ENCODE measurements at regions not wholly inside any gene's neighbourhood (a gene's known extent, or its start where the extent isn't known, plus 50 kb on each side); places are given as distances from the start of the nearest gene placed in this dataset.

DNA sequence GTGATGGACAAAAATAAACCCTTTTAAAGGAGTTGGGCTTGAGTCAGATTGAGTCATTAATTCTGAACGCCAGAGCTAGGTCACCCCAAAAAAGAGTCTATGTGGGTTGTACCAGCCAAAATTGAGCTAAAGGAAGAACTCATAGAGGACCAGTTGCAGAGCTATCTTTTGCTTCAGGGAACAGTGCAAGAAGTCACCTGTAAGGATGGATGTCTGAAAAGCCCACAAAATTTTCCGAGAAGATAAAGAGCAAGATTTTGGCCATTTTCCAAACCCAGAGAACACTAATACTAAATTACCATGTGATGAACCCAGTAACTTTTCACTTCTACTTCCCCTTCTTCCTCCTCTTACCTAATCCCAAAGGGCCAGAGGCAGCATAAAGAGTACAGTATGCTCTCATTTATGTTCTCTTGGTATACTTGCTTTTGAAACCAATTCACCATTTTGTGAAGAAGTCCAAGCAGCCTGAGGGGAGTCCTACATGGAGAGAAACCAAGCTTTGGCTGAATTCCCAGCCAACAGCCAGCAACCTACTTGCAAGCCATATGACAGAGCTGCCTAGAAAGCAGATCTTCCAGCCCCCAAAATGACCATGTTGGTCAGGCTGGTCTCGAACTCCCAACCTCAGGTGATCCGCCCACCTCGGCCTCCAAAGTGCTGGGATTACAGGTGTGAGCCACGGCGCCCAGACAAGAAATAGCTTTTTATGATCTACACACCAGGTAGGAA is 551.7 kb downstream of the SATB2 start:
- H3K27me3 Mint-ChIP-seq, result no peaks in the 10 kb centered on the region

GRCh38 chr2:198901894-198902293 is 555.8 kb downstream of the SATB2 start:
- intact Hi-C loops (cut with micrococcal nuclease), result no loop called here
- peaks cover 6% of the 10 kb centered on the region for H3K9me3 Mint-ChIP-seq
- DNase-seq (no peak), ATAC-seq (no peak)
- H3K4me1 Mint-ChIP-seq (ENCODE audit: low read depth), result no peaks in the 10 kb centered on the region
- no peaks in the 10 kb centered on the region for H3K27me3 Mint-ChIP-seq
- CTCF ChIA-PET, result no interaction called here
- POLR2A ChIA-PET, result no interaction called here
- no peak overlapping the region for H3K4me3 Mint-ChIP-seq
- H3K27ac Mint-ChIP-seq, result no peak overlapping the region
- no peaks in the 10 kb centered on the region for H3K36me3 Mint-ChIP-seq (ENCODE audit: low read depth)
- TF ChIP-seq, protein P1, sequence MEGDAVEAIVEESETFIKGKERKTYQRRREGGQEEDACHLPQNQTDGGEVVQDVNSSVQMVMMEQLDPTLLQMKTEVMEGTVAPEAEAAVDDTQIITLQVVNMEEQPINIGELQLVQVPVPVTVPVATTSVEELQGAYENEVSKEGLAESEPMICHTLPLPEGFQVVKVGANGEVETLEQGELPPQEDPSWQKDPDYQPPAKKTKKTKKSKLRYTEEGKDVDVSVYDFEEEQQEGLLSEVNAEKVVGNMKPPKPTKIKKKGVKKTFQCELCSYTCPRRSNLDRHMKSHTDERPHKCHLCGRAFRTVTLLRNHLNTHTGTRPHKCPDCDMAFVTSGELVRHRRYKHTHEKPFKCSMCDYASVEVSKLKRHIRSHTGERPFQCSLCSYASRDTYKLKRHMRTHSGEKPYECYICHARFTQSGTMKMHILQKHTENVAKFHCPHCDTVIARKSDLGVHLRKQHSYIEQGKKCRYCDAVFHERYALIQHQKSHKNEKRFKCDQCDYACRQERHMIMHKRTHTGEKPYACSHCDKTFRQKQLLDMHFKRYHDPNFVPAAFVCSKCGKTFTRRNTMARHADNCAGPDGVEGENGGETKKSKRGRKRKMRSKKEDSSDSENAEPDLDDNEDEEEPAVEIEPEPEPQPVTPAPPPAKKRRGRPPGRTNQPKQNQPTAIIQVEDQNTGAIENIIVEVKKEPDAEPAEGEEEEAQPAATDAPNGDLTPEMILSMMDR (IDR thresholded peaks at IDR 0.05), result no peak

More for the DNA sequence above, 551.7 kb downstream of the SATB2 start:
- Mint-ChIP-seq H3K36me3 (ENCODE audit: low read depth) (no peaks in the 10 kb centered on the region), H3K27ac (no peak overlapping the region), H3K9me3 (peaks cover 6% of the 10 kb centered on the region), H3K4me3 (no peak overlapping the region), H3K4me1 (ENCODE audit: low read depth) (no peaks in the 10 kb centered on the region)
- TF ChIP-seq, protein P1 (IDR thresholded peaks at IDR 0.05), result no peak
- ChIA-PET CTCF (no interaction called here), POLR2A (no interaction called here)
- ATAC-seq (no peak), DNase-seq (no peak)
- intact Hi-C loops (cut with micrococcal nuclease), result no loop called here

DNA sequence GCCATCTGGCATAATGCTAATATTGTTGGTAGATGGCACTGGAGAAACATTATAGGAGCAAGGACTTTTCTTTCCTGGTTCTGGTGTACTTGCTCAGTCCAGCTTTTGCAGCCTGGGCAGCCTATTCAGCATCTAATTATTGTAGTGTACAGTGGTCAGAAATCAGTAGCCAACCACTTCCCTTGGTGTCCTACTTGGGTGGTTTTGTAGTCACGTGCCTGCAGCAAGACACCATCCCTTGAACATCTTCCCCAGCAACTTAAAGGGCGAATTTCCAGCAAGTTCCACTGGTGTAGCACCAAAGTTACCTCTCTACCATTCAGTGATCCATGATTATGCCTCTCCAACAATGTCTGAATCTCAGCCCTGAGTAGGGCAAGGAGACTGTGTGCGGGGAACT is 557.6 kb downstream of the SATB2 start:
- Mint-ChIP-seq H3K4me1 (ENCODE audit: low read depth) (no peaks in the 10 kb centered on the region), H3K27me3 (no peaks in the 10 kb centered on the region), H3K9me3 (peaks cover 6% of the 10 kb centered on the region), H3K4me3 (no peak overlapping the region), H3K27ac (no peak overlapping the region), H3K36me3 (ENCODE audit: low read depth) (no peaks in the 10 kb centered on the region)
- ChIA-PET CTCF (interaction anchor here (0.9 kb wide), 1 partner anchor 9 kb away, joined by 3 read pairs; no protein-coding TSS in a partner anchor), POLR2A (no interaction called here)
- TF ChIP-seq, protein P1 (IDR thresholded peaks at IDR 0.05), result no peak
- ATAC-seq (no peak), DNase-seq (no peak)
- intact Hi-C loops (cut with micrococcal nuclease), result no loop called here

- Mint-ChIP-seq H3K4me3 (no peak overlapping the region), H3K27me3 (no peaks in the 10 kb centered on the region), H3K9me3 (no peaks in the 10 kb centered on the region), H3K36me3 (ENCODE audit: low read depth) (no peaks in the 10 kb centered on the region), H3K27ac (no peak overlapping the region), H3K4me1 (ENCODE audit: low read depth) (no peaks in the 10 kb centered on the region)
- no peak for ATAC-seq
- CTCF ChIA-PET, result no interaction called here
- TF ChIP-seq, protein P1 (IDR thresholded peaks at IDR 0.05), result no peak
- POLR2A ChIA-PET, result no interaction called here
- intact Hi-C loops (cut with micrococcal nuclease), result no loop called here
- no peak for DNase-seq
Observed at GRCh38 chr2:198890490-198890889, 567.2 kb downstream of the SATB2 start.

GRCh38 chr2:198883604-198884003 is 574.1 kb downstream of the SATB2 start:
- ATAC-seq, result no peak

More at GRCh38 chr2:198883604-198884003, 574.1 kb downstream of the SATB2 start:
- Mint-ChIP-seq H3K27ac (no peak overlapping the region), H3K36me3 (ENCODE audit: low read depth) (no peaks in the 10 kb centered on the region), H3K4me1 (ENCODE audit: low read depth) (no peaks in the 10 kb centered on the region), H3K9me3 (no peaks in the 10 kb centered on the region), H3K27me3 (no peaks in the 10 kb centered on the region), H3K4me3 (no peak overlapping the region)
- intact Hi-C loops (cut with micrococcal nuclease), result no loop called here
- POLR2A ChIA-PET, result no interaction called here
- TF ChIP-seq, protein P1 (IDR thresholded peaks at IDR 0.05), result no peak
- CTCF ChIA-PET, result no interaction called here
- no peak for DNase-seq

Measured in activated CD8-positive, alpha-beta T cell treated with anti-CD3 and anti-CD28 coated beads for 36 hours (primary cell).